ENCODE measurements at regions not wholly inside any gene's neighbourhood (a gene's known extent, or its start where the extent isn't known, plus 50 kb on each side); places are given as distances from the start of the nearest gene placed in this dataset.
"Not testable (repeated sequence)": the region's sequence is repeated elsewhere in the genome, so short reads cannot be mapped to it uniquely, and the experiment has no call there.

DNA sequence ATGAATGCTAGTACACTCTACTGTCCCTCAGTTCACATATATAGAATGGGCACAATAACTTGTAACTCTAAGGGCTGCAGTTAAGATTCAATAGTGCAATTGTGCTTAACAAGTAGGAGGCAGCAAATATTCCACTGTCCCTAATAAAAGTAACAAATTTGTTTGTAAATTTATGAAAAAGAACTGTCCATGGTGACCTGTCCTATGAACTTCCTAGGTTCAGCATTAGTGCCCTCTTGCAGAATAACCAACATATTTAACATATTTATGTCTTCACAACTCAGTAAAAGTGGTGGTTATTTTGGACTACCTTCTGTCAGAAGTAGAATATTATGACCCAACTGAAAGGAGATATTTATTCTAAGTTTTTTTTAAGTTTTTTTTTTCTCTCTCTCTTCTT, 327.8 kb downstream of the CENPW start:
- no peak for DNase-seq (ENCODE audit: low read depth, low spot score)

DNA sequence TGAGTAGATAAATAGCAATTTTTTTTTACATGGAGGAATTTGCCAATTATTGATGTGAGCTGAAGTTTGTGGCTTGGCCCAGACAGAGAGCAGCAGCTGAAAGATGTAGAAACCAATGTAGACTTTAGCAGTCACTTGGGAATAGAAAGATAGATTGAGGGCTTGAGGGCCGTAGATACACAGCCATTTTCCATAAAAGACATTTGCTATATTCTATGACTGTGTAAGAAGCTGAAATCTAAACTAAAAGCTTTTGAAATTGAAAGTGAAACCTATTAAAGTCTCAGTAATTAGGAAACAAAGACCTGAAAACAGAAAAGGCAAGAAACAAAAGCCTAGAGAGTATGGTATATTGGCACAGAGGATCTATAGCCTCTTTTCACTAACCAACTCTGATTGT, 332.7 kb downstream of the CENPW start:
- DNase-seq (ENCODE audit: low read depth, low spot score) = no peak

DNA sequence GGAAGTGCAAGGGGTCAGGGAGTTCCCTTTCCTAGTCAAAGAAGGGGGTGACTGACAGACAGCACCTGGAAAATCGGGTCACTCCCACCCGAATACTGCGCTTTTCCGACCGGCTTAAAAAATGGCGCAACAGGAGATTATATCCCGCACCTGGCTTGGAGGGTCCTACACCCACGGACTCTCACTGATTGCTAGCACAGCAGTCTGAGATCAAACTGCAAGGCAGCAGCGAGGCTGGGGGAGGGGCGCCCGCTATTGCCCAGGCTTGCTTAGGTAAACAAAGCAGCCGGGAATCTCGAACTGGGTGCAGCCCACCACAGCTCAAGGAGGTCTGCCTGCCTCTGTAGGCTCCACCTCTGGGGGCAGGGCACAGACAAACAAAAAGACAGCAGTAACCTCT, 333.8 kb downstream of the CENPW start:
- not testable (repeated sequence) for DNase-seq (ENCODE audit: low read depth, low spot score)

DNA sequence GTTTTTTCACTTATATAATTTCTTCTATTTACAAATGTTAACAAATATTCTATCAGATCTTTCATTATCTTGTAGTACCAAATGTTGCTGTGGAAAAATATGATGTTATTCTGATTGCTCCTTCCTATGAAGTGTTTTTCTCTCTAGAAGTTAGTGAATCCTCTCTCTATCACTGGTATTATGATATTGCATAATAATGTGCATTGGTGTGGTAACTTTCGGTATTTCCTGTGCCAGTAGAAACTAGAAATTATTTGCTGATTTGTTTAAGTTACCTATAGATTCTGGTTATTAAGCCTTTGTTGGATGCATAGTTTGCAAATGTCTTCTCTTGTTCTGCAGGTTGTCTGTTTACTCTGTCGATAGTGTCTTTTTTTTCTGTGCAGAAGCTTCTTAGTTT, 342.5 kb downstream of the CENPW start:
- no peak for DNase-seq (ENCODE audit: low read depth, low spot score)

DNA sequence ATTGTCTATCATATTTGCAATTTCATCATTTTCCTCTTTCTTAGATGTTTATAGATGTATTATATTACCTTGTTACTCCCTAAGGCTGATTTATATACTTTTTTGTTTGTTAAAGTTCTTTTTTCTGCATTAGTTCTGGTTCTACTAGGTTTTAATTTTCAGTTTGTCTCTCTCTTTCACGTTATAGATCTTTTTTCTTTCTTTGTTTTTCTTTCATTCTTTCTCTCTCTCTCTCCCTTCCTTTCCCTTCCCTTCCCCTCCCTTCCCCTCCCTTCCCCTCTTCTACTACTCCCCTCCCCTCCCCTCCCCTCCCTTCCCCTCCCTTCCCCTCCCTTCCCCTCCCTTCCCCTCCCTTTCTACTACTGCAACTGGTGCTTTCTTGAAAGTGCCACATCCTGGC, 345.3 kb downstream of the CENPW start:
- no peak for DNase-seq (ENCODE audit: low read depth, low spot score)

DNA sequence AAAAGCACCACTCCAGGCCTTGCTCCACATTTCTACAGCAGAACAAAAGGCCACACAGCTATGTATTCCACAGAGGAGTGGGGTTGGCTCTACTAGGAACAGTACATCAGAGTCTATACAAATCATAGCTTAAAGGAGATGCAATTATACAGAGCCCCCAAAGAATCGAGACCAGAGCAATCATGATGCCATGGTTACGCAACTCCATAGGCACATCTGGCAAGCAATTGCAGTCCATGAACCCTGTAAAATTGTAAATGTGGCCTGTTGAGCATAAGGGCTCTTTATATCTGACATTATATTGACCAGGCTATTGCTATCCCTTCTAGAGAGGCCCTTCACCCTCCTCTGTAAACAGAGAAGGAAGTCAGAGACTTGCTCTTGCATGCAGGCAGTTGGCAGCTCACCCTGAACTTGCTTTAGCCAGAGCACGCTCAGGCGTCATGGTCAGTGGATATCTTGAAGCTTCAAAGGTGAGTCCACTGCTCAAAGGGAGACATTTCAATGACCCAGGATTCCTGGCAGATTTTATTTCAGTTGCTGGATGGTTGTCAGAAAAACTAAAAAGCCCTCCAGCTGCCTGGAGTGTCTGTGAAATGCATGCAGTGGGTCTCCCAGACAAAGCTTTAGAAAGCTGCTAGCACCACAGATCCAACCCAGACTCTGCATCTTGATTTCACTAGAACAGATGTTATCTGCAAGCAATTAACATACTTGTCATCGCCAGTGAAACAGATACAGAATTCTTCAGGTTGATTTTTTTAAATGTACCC, 357.2 kb downstream of the CENPW start:
- DNase-seq (ENCODE audit: low read depth, low spot score) = peak; percentile 37

- DNase-seq (ENCODE audit: low read depth, low spot score) = no peak
These were observed 358.9 kb downstream of the CENPW start for GRCh38 chr6:126698732-126699240.

- no peak for DNase-seq (ENCODE audit: low read depth, low spot score)
These were observed 362.0 kb downstream of the CENPW start for GRCh38 chr6:126701676-126702560.

- no peak for DNase-seq (ENCODE audit: low read depth, low spot score)
These were observed 376.1 kb downstream of the CENPW start for GRCh38 chr6:126716032-126716431.

- no peak for DNase-seq (ENCODE audit: low read depth, low spot score)
These were observed 377.1 kb downstream of the CENPW start for GRCh38 chr6:126716826-126717509.

- DNase-seq (ENCODE audit: low read depth, low spot score) = no peak
These were observed 378.8 kb downstream of the CENPW start for GRCh38 chr6:126718600-126719327.

DNA sequence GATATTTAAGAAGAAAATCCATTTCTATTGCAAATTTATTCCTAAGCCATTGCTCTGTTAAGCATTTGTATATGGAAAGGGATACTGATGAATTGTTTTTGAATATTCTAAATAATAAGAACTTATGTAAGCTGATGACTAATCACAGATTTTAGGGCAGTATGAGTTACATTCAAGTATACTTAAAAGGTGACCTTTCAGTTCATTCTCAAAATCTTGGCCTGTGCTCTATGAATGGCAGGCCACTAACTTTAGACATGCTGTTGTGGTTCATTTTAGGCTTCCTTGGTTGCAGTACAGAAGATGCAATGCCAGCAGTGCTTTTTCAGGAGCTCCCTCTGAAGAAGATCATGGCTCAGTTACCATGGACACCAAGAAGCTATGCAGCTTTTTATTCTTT, 380.4 kb downstream of the CENPW start:
- no peak for DNase-seq (ENCODE audit: low read depth, low spot score)

DNA sequence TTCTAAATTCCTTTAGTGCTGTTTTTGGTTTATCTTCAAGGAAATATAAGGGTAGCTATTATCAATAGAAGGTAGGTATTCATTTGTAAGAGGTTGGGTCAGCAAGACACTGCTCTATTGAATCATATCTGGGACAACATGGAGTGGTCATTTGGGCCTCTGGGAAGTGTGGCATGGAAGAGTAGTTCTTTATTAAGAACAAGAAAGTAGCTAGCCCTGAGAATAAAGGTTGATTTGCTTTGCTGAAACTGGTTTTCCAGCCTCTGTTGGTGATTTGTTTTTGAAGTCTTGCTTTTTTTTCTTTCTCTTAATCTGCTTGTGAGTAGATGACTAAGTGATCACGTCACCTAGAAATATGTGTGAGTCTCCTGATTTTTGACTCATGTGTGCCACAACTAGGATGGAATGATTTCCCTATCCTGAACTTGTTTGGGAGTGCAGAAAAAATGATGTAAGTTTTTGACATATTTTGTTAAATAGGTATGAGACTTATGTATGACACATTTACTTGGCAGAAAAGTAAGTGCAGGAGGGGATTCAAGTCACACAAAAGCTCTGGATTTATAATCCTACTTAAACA, 381.8 kb downstream of the CENPW start:
- no peak for DNase-seq (ENCODE audit: low read depth, low spot score)

DNA sequence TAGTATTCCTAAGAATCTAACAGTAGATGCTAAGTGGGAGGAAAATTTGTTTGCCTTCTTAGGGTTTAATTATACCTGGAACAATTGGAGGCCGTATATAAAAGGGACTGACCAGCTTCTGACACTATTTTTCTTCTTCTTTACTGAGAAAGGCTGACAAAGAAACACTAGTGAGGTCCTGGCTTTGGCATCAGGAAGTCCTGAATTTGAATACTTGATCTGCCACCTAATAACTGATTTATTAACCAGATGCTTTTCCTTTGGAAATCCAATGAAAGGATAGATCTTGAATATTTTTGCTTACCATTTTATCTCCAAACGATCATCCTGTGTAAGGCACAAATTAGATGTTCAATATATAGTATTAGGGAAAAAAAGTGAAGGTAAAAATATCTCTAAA, 382.5 kb downstream of the CENPW start:
- no peak for DNase-seq (ENCODE audit: low read depth, low spot score)

GRCh38 chr6:126723541-126724170, 383.7 kb downstream of the CENPW start:
- no peak for DNase-seq (ENCODE audit: low read depth, low spot score)

DNA sequence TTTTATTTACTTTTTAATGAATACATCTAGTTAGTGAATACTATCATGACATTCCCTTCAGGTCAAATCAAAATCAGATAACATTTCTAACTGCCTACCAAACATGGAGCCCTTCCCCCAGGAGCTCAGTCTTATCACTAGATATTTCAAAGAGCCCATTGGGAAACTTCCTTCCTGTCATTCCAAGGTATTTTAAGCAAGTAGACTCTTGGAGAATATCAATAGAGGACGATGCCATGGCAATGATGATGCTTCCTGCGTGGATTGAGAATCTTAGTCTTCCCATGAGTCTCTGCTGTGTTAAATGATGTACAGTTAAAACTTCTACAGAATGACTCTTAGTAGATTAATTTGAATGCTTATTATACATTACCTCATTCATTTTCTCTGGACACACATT, 384.9 kb downstream of the CENPW start:
- DNase-seq (ENCODE audit: low read depth, low spot score) = no peak

DNA sequence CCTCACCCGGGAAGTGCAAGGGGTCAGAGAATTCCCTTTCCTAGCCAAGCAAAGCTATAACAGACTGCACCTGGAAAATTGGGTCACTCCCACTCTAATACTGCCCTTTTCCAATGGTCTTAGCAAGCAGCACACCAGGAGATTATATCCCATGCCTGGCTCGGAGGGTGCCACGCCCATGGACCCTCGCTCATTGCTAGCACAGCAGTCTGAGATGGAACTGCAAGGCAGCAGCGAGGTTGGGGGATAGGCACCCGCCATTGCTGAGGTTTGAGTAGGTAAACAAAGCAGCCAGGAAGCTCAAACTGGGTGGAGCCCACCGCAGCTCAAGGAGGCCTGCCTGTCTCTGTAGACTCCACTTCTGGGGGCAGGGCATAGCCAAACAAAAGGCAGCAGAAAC, 386.5 kb downstream of the CENPW start:
- not testable (repeated sequence) for DNase-seq (ENCODE audit: low read depth, low spot score)

DNA sequence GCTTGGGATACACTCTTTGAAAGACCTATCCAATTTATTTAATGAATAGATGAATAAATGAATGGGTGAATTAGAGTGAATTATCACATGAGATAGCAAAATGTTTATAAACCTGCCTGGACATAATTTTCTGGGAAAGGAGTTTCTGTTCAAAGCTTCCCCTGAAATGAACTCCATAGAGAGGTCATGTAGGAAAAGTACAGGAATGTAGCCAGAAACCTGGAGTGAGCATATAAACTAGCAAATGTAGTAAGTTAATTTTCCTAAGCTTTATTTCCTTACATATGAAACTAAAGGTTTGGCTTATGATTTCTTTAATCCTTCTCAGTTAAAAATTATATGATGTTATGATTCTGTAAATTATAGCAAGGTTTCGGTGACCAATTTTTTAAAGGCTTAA, 380.3 kb upstream of the RSPO3 start:
- DNase-seq (ENCODE audit: low read depth, low spot score) = no peak

GRCh38 chr6:126738641-126739040, 379.8 kb upstream of the RSPO3 start:
- no peak for DNase-seq (ENCODE audit: low read depth, low spot score)

DNA sequence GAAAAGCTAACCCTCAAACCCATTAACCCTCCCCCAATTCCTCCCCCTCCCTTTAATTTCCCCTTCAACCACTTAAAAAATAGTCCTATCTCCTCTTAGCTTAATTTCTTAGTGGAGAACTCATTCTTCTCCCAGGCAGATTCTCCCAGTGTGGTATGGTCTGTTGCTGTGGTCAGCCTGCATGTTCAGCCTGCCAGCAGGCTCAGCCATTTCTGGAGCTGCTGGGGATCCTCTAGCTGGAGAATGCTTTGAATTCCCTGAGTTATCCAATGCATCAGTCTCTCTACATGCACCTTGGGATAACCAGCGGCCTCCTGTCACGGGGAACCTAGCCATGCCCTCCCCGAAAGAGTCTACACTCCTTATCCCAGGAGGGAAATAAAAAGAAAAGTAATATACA, 375.4 kb upstream of the RSPO3 start:
- DNase-seq (ENCODE audit: low read depth, low spot score) = no peak

Measured in ELF-1 (cell line).